ENCODE measurements at regions not wholly inside any gene's neighbourhood (a gene's known extent, or its start where the extent isn't known, plus 50 kb on each side); places are given as distances from the start of the nearest gene placed in this dataset.

DNA sequence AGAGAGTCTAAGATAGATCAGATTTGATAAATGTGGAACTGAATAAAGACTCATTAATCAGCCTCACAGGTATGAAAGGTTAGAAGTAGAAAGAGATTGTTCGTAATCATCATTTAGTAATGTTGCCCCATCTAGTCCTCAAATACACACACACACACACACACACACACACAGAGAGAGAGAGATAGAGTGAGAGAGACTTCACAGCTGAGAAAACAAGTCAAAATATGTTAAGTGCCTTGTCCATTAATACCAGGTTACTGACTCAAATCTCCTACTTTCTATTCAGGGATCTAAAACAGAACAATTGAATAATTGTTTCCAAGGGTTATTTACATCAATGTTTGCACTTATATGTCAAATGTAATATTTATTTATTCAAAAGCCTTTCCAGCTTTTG, 284.6 kb downstream of the MRPS30 start:
- H3F3A ChIP-seq (ENCODE audit: control insufficient read depth, insufficient read depth) = no peaks in the 10 kb centered on the region
- H3K4me3 ChIP-seq (ENCODE audit: low read length) = no peak overlapping the region
- no peaks in the 10 kb centered on the region for H3K27me3 ChIP-seq (ENCODE audit: control insufficient read depth, low read length)
- no peak overlapping the region for H3K27ac ChIP-seq (ENCODE audit: low read depth, low read length)
- H4K20me1 ChIP-seq (ENCODE audit: control insufficient read depth, insufficient read depth, low read depth, low read length) = no peaks in the 10 kb centered on the region
- no peaks in the 10 kb centered on the region for H3K9me3 ChIP-seq (ENCODE audit: control insufficient read depth, insufficient read depth, low read length)
- no peak overlapping the region for H3K4me2 ChIP-seq (ENCODE audit: low read length)
- H3K79me2 ChIP-seq (ENCODE audit: control insufficient read depth, low read length) = no peaks in the 10 kb centered on the region
- H3K9me2 ChIP-seq (replicated peaks; ENCODE audit: control insufficient read depth, low read length) = no peaks in the 10 kb centered on the region
- H3K4me1 ChIP-seq (ENCODE audit: control insufficient read depth, low read length) = no peaks in the 10 kb centered on the region
- no peaks in the 10 kb centered on the region for H3K36me3 ChIP-seq (ENCODE audit: control insufficient read depth, low read length)
- TF ChIP-seq, protein P1, sequence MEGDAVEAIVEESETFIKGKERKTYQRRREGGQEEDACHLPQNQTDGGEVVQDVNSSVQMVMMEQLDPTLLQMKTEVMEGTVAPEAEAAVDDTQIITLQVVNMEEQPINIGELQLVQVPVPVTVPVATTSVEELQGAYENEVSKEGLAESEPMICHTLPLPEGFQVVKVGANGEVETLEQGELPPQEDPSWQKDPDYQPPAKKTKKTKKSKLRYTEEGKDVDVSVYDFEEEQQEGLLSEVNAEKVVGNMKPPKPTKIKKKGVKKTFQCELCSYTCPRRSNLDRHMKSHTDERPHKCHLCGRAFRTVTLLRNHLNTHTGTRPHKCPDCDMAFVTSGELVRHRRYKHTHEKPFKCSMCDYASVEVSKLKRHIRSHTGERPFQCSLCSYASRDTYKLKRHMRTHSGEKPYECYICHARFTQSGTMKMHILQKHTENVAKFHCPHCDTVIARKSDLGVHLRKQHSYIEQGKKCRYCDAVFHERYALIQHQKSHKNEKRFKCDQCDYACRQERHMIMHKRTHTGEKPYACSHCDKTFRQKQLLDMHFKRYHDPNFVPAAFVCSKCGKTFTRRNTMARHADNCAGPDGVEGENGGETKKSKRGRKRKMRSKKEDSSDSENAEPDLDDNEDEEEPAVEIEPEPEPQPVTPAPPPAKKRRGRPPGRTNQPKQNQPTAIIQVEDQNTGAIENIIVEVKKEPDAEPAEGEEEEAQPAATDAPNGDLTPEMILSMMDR (IDR thresholded peaks at IDR 0.05; ENCODE audit: low read depth, low read length, poor library complexity, severe bottlenecking) = no peak
- TF ChIP-seq EZH2phosphoT487 (IDR thresholded peaks at IDR 0.05; ENCODE audit: borderline replicate concordance, low read length) = no peak

DNA sequence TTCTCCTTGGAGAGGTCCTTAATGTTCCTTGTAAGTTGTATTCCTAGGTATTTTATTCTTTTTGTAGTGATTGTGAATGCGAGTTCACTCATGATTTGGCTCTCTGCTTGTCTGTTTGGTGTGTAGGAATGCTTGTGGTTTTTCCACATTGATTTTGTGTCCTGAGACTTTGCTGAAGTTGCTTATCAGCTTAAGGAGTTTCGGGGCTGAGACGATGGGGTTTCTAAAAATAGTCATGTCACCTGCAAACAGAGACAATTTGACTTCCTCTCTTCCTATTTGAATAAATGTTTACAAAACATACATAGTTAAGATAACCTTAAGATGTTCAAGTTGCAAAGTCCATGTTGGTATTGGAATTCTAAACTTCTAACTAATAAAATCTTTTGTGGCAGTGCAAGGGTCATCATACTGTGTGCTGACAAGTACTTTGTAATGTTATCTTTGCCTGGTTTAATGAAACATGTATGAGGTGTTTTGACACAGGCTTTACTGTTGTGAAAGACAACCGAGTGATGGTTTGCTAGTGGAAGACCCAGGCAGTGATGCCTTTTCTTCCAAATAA, 286.2 kb downstream of the MRPS30 start:
- Histone ChIP-seq H3K36me3 (ENCODE audit: control insufficient read depth, low read length) (no peaks in the 10 kb centered on the region), H3K4me2 (ENCODE audit: low read length) (no peak overlapping the region), H3K9me3 (ENCODE audit: control insufficient read depth, insufficient read depth, low read length) (no peaks in the 10 kb centered on the region), H3K4me3 (ENCODE audit: low read length) (no peak overlapping the region), H3K4me1 (ENCODE audit: control insufficient read depth, low read length) (no peaks in the 10 kb centered on the region), H4K20me1 (ENCODE audit: control insufficient read depth, insufficient read depth, low read depth, low read length) (no peaks in the 10 kb centered on the region), H3F3A (ENCODE audit: control insufficient read depth, insufficient read depth) (no peaks in the 10 kb centered on the region), H3K9me2 (replicated peaks; ENCODE audit: control insufficient read depth, low read length) (no peaks in the 10 kb centered on the region), H3K79me2 (ENCODE audit: control insufficient read depth, low read length) (no peaks in the 10 kb centered on the region), H3K27ac (ENCODE audit: low read depth, low read length) (no peak overlapping the region), H3K27me3 (ENCODE audit: control insufficient read depth, low read length) (no peaks in the 10 kb centered on the region)
- no peak for TF ChIP-seq EZH2phosphoT487 (IDR thresholded peaks at IDR 0.05; ENCODE audit: borderline replicate concordance, low read length)
- TF ChIP-seq, protein P1 (IDR thresholded peaks at IDR 0.05; ENCODE audit: low read depth, low read length, poor library complexity, severe bottlenecking) = no peak

DNA sequence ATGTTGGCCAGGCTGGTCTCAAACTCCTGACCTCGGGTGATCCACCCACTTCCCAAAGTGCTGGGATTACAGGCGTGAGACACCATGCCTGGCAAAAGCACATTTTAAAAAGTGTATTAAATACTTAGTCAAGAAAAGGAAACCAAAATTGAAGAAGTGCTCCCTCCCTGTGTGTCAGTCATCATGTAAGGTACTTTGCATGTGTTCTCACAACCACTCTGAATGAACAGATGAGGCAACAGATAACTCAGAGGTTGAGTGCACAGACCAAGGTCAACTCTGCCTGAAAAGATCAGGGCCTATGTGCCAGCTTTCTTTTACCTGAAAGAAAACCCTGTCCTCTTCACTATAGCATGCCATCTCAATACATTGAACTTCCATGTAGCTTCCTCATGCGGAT, 289.7 kb downstream of the MRPS30 start:
- no peak overlapping the region for H3K4me3 ChIP-seq (ENCODE audit: low read length)
- no peaks in the 10 kb centered on the region for H3K79me2 ChIP-seq (ENCODE audit: control insufficient read depth, low read length)
- no peaks in the 10 kb centered on the region for H3K36me3 ChIP-seq (ENCODE audit: control insufficient read depth, low read length)
- H3F3A ChIP-seq (ENCODE audit: control insufficient read depth, insufficient read depth) = no peaks in the 10 kb centered on the region
- H3K4me1 ChIP-seq (ENCODE audit: control insufficient read depth, low read length) = no peaks in the 10 kb centered on the region
- no peak for TF ChIP-seq EZH2phosphoT487 (IDR thresholded peaks at IDR 0.05; ENCODE audit: borderline replicate concordance, low read length)
- TF ChIP-seq, protein P1 (IDR thresholded peaks at IDR 0.05; ENCODE audit: low read depth, low read length, poor library complexity, severe bottlenecking) = no peak
- H3K9me3 ChIP-seq (ENCODE audit: control insufficient read depth, insufficient read depth, low read length) = no peaks in the 10 kb centered on the region
- no peaks in the 10 kb centered on the region for H3K27me3 ChIP-seq (ENCODE audit: control insufficient read depth, low read length)
- H4K20me1 ChIP-seq (ENCODE audit: control insufficient read depth, insufficient read depth, low read depth, low read length) = no peaks in the 10 kb centered on the region
- no peak overlapping the region for H3K4me2 ChIP-seq (ENCODE audit: low read length)
- no peak overlapping the region for H3K27ac ChIP-seq (ENCODE audit: low read depth, low read length)
- H3K9me2 ChIP-seq (replicated peaks; ENCODE audit: control insufficient read depth, low read length) = no peaks in the 10 kb centered on the region
